K562 (cell line): ENCODE measurements at regions not wholly inside any gene's neighbourhood (a gene's known extent, or its start where the extent isn't known, plus 50 kb on each side); places are given as distances from the start of the nearest gene placed in this dataset.

Experiments
- ATAC-seq: fragments of 200-7000 bp; cut with Tn5 transposase; 3 replicates; pipeline ENCODE4 v1.9.1; 2020; ENCODE audit warnings: moderate library complexity
- BruUV-seq: library from RNA; stranded (reverse); fragments of 400-500 nt; replicated peaks from 2 replicates; lab custom pipeline; 2021; lab: Mats Ljungman, UMichigan
- CTCF ChIA-PET: fragments of 300-600 bp; formaldehyde crosslinking; extraction: SDS; loops from one replicate; lab custom pipeline; 2021; ENCODE audit warnings: low intra/inter-chr PET ratio; lab: Yijun Ruan, JAX
- POLR2A ChIA-PET: fragments of 300-600, 350-650 bp; sonication (Branson Sonifier 250); formaldehyde crosslinking; extraction: SDS; loops from one replicate; lab custom pipeline; 2021; ENCODE audit warnings: antibody characterized with exemption, inconsistent platforms; lab: Yijun Ruan, JAX
- DNase-seq, 4 experiments: peaks; one replicate each; pipeline versions ENCODE4 v3.0.0 to v3.0.0-alpha.2; 2011 to 2018; ENCODE audit warnings: low spot score in 3 of 4, mixed read lengths in 3 of 4; ENCODE audit errors: extremely low read depth in 1 of 4
- FAIRE-seq: peaks from 2 replicates; lab custom pipeline; 2011; peaks lifted over from hg19 to GRCh38; lab: Jason Lieb, UNC
- H2AFZ ChIP-seq: 2 replicates; pipeline ENCODE4 v1.6.0; 2011; ENCODE audit warnings: low read depth, low read length, control low read depth, inconsistent platforms
- H3K27ac ChIP-seq: fragments of 200-600 bp; 3 replicates; pipeline ENCODE4 v1.8.0; 2011; ENCODE audit warnings: low read depth, mild to moderate bottlenecking, control low read depth, inconsistent platforms, low read length, moderate library complexity, mixed read lengths; ENCODE audit errors: extremely low read depth
- H3K27me3 ChIP-seq, 2 experiments: fragments of 300-600 bp in 1 of 2; 2 replicates in 1 of 2; 3 replicates in 1 of 2; pipeline versions ENCODE4 v1.6.0 to v1.8.0; 2011; ENCODE audit warnings: inconsistent platforms in 2 of 2, low read length in 2 of 2, mild to moderate bottlenecking in 1 of 2, mixed read lengths in 1 of 2, moderate library complexity in 1 of 2; ENCODE audit not compliant: control insufficient read depth in 2 of 2, insufficient read depth in 2 of 2
- H3K36me3 ChIP-seq: fragments of 300-600 bp; 3 replicates; pipeline ENCODE4 v1.8.0; 2011; ENCODE audit warnings: mild to moderate bottlenecking, low read length, inconsistent platforms; ENCODE audit not compliant: control insufficient read depth, insufficient read depth
- H3K4me1 ChIP-seq, 2 experiments: fragments of 200-600 bp in 1 of 2; replicated peaks in 1 of 2; 2 replicates in 1 of 2; 3 replicates in 1 of 2; pipeline versions ENCODE4 v1.5.1 to v1.8.0; 2011; ENCODE audit warnings: inconsistent platforms in 2 of 2, low read length in 2 of 2, mild to moderate bottlenecking in 1 of 2, mixed read lengths in 1 of 2, moderate library complexity in 1 of 2; ENCODE audit not compliant: control insufficient read depth in 2 of 2, insufficient read depth in 2 of 2
- H3K4me2 ChIP-seq: 2 replicates; pipeline ENCODE4 v1.6.1; 2011; ENCODE audit warnings: low read length, control low read depth, inconsistent platforms, mixed read lengths; ENCODE audit not compliant: insufficient read depth
- H3K4me3 ChIP-seq: fragments of 200-600 bp; sonication (generic), shearing (Covaris generic); 2 replicates; pipeline ENCODE4 v1.5.1; 2016; ENCODE audit warnings: control low read depth, inconsistent platforms
- H3K79me2 ChIP-seq: fragments of 200-600 bp; 3 replicates; pipeline ENCODE4 v1.8.0; 2011; ENCODE audit warnings: low read length, inconsistent platforms; ENCODE audit not compliant: control insufficient read depth, insufficient read depth
- H3K9ac ChIP-seq, 2 experiments: 2 replicates each; pipeline versions ENCODE4 v1.6.0 to v1.6.1; 2011; ENCODE audit warnings: low read depth in 2 of 2, low read length in 2 of 2, control low read depth in 1 of 2, inconsistent platforms in 1 of 2, mild to moderate bottlenecking in 1 of 2, mixed read lengths in 1 of 2; ENCODE audit not compliant: insufficient read depth in 1 of 2
- H3K9me1 ChIP-seq: one replicate; pipeline ENCODE4 v1.6.0; 2011; ENCODE audit warnings: inconsistent platforms, mild to moderate bottlenecking, low read length, moderate library complexity; ENCODE audit not compliant: control insufficient read depth, insufficient read depth
- H3K9me3 ChIP-seq: replicated peaks from 2 replicates; pipeline ENCODE4 v1.5.1; 2011; ENCODE audit warnings: low read depth, low read length, inconsistent platforms; ENCODE audit not compliant: control insufficient read depth, insufficient read depth
- H4K20me1 ChIP-seq: replicated peaks from 2 replicates; pipeline ENCODE4 v1.6.1; 2011; ENCODE audit warnings: low read length, inconsistent platforms, mixed read lengths; ENCODE audit not compliant: control insufficient read depth, insufficient read depth
- ATF7 ChIP-seq: fragments of 450-650 bp; IDR thresholded peaks from 2 replicates; pipeline ENCODE4 v1.7.1; 2014; ENCODE audit warnings: mild to moderate bottlenecking, moderate library complexity
- BRD9 ChIP-seq: fragments of 450-650 bp; IDR thresholded peaks from 2 replicates; pipeline ENCODE4 v1.6.1; 2018; ENCODE audit warnings: low read depth; ENCODE audit not compliant: partially characterized antibody
- ETV5 ChIP-seq: sonication (generic); formaldehyde crosslinking; IDR thresholded peaks from 2 replicates; pipeline ENCODE4 v1.4.0; 2020; ENCODE audit warnings: low read depth, mild to moderate bottlenecking, missing genetic modification reagents
- HNRNPH1 ChIP-seq: fragments of 200-400 bp; formaldehyde crosslinking; optimal IDR thresholded peaks from 2 replicates; pipeline ENCODE3; 2017; ENCODE audit warnings: low read depth, mild to moderate bottlenecking, low read length, moderate library complexity
- MEIS2 ChIP-seq: fragments of 450-650 bp; IDR thresholded peaks from 2 replicates; pipeline ENCODE4 v1.6.1; 2014; ENCODE audit warnings: mild to moderate bottlenecking; ENCODE audit not compliant: partially characterized antibody
- MIER1 ChIP-seq: fragments of 450-650 bp; IDR thresholded peaks from 2 replicates; pipeline ENCODE4 v1.6.1; 2016; ENCODE audit warnings: antibody characterized with exemption, mild to moderate bottlenecking, low read depth
- NCOA4 ChIP-seq: fragments of 450-650 bp; IDR thresholded peaks from 2 replicates; pipeline ENCODE4 v1.6.1; 2018; ENCODE audit warnings: mild to moderate bottlenecking; ENCODE audit not compliant: partially characterized antibody
- NFIC ChIP-seq: fragments of 450-650 bp; IDR thresholded peaks from 2 replicates; pipeline ENCODE4 v1.6.1; 2017; ENCODE audit warnings: mild to moderate bottlenecking, inconsistent platforms
- NFRKB ChIP-seq: fragments of 450-650 bp; IDR thresholded peaks from 2 replicates; pipeline ENCODE4 v1.6.1; 2016; ENCODE audit warnings: low read depth
- PRMT5 ChIP-seq: sonication (generic); formaldehyde crosslinking; IDR thresholded peaks from 2 replicates; pipeline ENCODE4 v1.5.0; 2020; ENCODE audit warnings: missing genetic modification reagents
- SIN3A ChIP-seq, 2 experiments: fragments of 150-350 bp in 1 of 2; IDR thresholded peaks; 2 replicates each; pipeline ENCODE4 v1.6.1; 2011 to 2016; ENCODE audit warnings: borderline replicate concordance in 2 of 2, low read depth in 2 of 2, low read length in 2 of 2, mild to moderate bottlenecking in 2 of 2, moderate library complexity in 2 of 2; ENCODE audit not compliant: control insufficient read depth in 1 of 2
- SRF ChIP-seq, 2 experiments: fragments of 250-450, 450-650 bp in 1 of 2; sonication (Bioruptor Pico) in 1 of 2; sonication (generic) in 1 of 2; formaldehyde crosslinking; IDR thresholded peaks; 2 replicates each; pipeline versions ENCODE4 v1.5.0 to v1.5.1; 2020 to 2022; ENCODE audit warnings: mild to moderate bottlenecking in 1 of 2, missing genetic modification reagents in 1 of 2
- XRCC4 ChIP-seq: IDR thresholded peaks from one replicate; pipeline ENCODE4 v1.6.1; 2011; ENCODE audit not compliant: insufficient read depth, insufficient read length; ENCODE audit errors: extremely low read depth
- ZNF175 ChIP-seq: fragments of 200-800 bp; sonication (Bioruptor generic); IDR thresholded peaks from 2 replicates; pipeline ENCODE4 v1.6.1; 2016; ENCODE audit warnings: low read depth, mild to moderate bottlenecking, missing genetic modification characterization, missing compliant biosample characterization
- ZNF57 ChIP-seq: fragments of 450-650 bp; formaldehyde crosslinking; IDR thresholded peaks from 2 replicates; pipeline ENCODE4 v1.4.0; 2020; ENCODE audit warnings: mild to moderate bottlenecking, moderate library complexity
- ZNF584 ChIP-seq: fragments of 200-800 bp; sonication (Bioruptor generic); IDR thresholded peaks from 2 replicates; pipeline ENCODE4 v1.6.1; 2016; ENCODE audit warnings: low read depth, mild to moderate bottlenecking, missing genetic modification characterization, missing compliant biosample characterization
- WGBS: fragments of 100-300 bp; shearing (Covaris generic); methylation state at CpG from one replicate; pipeline ENCODE4 v1.1.6; 2016; ENCODE audit warnings: low coverage, mixed read lengths; ENCODE audit not compliant: insufficient coverage; ENCODE audit errors: missing lambda C conversion rate; 5-methylcytosine and 5-hydroxymethylcytosine counted together
- in situ Hi-C: fragments of 300-500 bp; cut with MboI; formaldehyde crosslinking; loops from 4 replicates; pipeline ENCODE4 v1.15.0; 2018; ENCODE audit warnings: inconsistent platforms, mixed read lengths
- intact Hi-C: fragments of 100-400 bp; cut with micrococcal nuclease; formaldehyde crosslinking; loops from 2 replicates; pipeline ENCODE4 v1.14.2; 2022
- TF ChIP-seq, protein P1 (sequence below): sonication (generic); formaldehyde crosslinking; IDR thresholded peaks from 2 replicates; pipeline ENCODE4 v1.8.0; 2023; ENCODE audit warnings: mild to moderate bottlenecking, missing genetic modification reagents
- TF ChIP-seq, protein P2 (sequence below): sonication (generic); formaldehyde crosslinking; IDR thresholded peaks from 2 replicates; pipeline ENCODE4 v1.9.0; 2022; ENCODE audit warnings: mild to moderate bottlenecking, missing genetic modification reagents
- TF ChIP-seq, protein P3 (sequence below): fragments of 250-450 bp; sonication (Bioruptor Pico); IDR thresholded peaks from 2 replicates; pipeline ENCODE4 v1.5.1; 2021; ENCODE audit warnings: mild to moderate bottlenecking

DNA sequence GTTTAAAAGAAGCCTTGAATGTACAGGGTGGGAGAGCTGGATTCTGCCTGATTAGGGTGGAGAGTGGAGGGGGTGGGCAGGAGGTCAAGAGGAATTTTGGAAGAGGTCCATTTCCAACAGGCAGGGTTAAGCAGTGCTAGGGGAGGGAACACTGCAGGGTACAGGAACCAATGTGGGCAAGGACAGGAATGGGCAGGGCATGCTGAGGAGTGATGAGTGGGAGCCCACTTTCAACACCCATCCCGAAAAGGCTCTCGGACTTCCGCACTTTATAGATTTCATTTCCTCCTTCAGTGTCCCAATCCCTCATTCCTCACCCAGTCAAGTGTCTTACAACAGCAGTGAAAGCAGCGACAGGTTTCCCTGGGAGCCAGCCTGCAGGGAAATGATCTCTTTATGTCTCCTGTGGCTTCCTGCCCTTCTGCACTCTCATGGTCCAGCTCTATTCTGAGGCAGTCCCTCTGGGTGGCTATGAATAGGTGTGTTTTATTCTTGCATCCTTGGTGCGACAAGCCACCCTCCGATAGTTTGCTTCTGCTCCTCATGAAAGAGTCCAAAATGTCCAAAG is 50.5 kb upstream of the ZNF507 start:
- no peak for FAIRE-seq
- H3K79me2 ChIP-seq = no peaks in the 10 kb centered on the region
- no peak overlapping the region for H3K9ac ChIP-seq
- ATAC-seq = no peak
- H3K36me3 ChIP-seq = no peaks in the 10 kb centered on the region
- BruUV-seq = no TSS peak
- CTCF ChIA-PET = no interaction called here
- DNase-seq = no peak
- H3K4me3 ChIP-seq = no peak overlapping the region
- H4K20me1 ChIP-seq = no peaks in the 10 kb centered on the region
- WGBS = 6% methylated on average over 6 of the region's 6 CpGs
- no peak overlapping the region for H3K27ac ChIP-seq
- in situ Hi-C loops = no loop called here
- H2AFZ ChIP-seq = no peak overlapping the region
- H3K4me1 ChIP-seq = no peaks in the 10 kb centered on the region
- no peaks in the 10 kb centered on the region for H3K9me3 ChIP-seq
- peaks cover 7 to 19% of the 10 kb centered on the region in 2 experiments; a peak in 4 of 5 replicates for H3K27me3 ChIP-seq
- no peak overlapping the region for H3K4me2 ChIP-seq
- intact Hi-C loops = no loop called here
- POLR2A ChIA-PET = interaction anchor here (0.6 to 0.9 kb wide), 2 partner anchors 24 to 52 kb away, joined by 3 to 6 read pairs; no protein-coding TSS in a partner anchor
- no peaks in the 10 kb centered on the region for H3K9me1 ChIP-seq
- no peak for TF ChIP-seq ZNF584 (CRISPR knock-in tag)
- no peak for TF ChIP-seq BRD9
- TF ChIP-seq, protein P1, sequence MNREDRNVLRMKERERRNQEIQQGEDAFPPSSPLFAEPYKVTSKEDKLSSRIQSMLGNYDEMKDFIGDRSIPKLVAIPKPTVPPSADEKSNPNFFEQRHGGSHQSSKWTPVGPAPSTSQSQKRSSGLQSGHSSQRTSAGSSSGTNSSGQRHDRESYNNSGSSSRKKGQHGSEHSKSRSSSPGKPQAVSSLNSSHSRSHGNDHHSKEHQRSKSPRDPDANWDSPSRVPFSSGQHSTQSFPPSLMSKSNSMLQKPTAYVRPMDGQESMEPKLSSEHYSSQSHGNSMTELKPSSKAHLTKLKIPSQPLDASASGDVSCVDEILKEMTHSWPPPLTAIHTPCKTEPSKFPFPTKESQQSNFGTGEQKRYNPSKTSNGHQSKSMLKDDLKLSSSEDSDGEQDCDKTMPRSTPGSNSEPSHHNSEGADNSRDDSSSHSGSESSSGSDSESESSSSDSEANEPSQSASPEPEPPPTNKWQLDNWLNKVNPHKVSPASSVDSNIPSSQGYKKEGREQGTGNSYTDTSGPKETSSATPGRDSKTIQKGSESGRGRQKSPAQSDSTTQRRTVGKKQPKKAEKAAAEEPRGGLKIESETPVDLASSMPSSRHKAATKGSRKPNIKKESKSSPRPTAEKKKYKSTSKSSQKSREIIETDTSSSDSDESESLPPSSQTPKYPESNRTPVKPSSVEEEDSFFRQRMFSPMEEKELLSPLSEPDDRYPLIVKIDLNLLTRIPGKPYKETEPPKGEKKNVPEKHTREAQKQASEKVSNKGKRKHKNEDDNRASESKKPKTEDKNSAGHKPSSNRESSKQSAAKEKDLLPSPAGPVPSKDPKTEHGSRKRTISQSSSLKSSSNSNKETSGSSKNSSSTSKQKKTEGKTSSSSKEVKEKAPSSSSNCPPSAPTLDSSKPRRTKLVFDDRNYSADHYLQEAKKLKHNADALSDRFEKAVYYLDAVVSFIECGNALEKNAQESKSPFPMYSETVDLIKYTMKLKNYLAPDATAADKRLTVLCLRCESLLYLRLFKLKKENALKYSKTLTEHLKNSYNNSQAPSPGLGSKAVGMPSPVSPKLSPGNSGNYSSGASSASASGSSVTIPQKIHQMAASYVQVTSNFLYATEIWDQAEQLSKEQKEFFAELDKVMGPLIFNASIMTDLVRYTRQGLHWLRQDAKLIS = no peak
- TF ChIP-seq ZNF175 (CRISPR knock-in tag) = no peak
- TF ChIP-seq, protein P2, sequence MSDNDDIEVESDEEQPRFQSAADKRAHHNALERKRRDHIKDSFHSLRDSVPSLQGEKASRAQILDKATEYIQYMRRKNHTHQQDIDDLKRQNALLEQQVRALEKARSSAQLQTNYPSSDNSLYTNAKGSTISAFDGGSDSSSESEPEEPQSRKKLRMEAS (CRISPR knock-in tag) = no peak
- no peak for TF ChIP-seq NFIC
- no peak for TF ChIP-seq ATF7
- no peak for TF ChIP-seq NCOA4
- no peak for TF ChIP-seq MIER1
- no peak for TF ChIP-seq HNRNPH1
- TF ChIP-seq ZNF57 (CRISPR knock-in tag) = no peak
- TF ChIP-seq XRCC4 = no peak
- no peak for TF ChIP-seq ETV5 (CRISPR knock-in tag)
- TF ChIP-seq MEIS2 = no peak
- TF ChIP-seq SIN3A (IDR thresholded peaks at IDR 0.05; ENCODE audit: borderline replicate concordance in 2 of 2, control insufficient read depth in 1 of 2, low read depth in 2 of 2, low read length in 2 of 2) = no peak
- TF ChIP-seq NFRKB = no peak
- TF ChIP-seq PRMT5 (CRISPR knock-in tag) = no peak
- TF ChIP-seq SRF (CRISPR knock-in tag; IDR thresholded peaks at IDR 0.05) = no peak
- TF ChIP-seq, protein P3, sequence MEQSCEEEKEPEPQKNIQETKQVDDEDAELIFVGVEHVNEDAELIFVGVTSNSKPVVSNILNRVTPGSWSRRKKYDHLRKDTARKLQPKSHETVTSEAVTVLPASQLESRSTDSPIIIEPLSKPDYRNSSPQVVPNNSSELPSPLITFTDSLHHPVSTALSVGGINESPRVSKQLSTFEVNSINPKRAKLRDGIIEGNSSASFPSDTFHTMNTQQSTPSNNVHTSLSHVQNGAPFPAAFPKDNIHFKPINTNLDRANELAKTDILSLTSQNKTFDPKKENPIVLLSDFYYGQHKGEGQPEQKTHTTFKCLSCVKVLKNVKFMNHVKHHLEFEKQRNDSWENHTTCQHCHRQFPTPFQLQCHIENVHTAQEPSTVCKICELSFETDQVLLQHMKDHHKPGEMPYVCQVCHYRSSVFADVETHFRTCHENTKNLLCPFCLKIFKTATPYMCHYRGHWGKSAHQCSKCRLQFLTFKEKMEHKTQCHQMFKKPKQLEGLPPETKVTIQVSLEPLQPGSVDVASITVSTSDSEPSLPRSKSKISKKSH (CRISPR knock-in tag) = no peak
